ENCODE measurements at regions not wholly inside any gene's neighbourhood (a gene's known extent, or its start where the extent isn't known, plus 50 kb on each side); places are given as distances from the start of the nearest gene placed in this dataset.

GRCh38 chr13:53285896-53286430 is 257.4 kb downstream of the OLFM4 start:
- TF ChIP-seq POLR2A (IDR thresholded peaks at IDR 0.05) (no peak), CTCF (IDR thresholded peaks at IDR 0.05) (no peak), EP300 (IDR thresholded peaks at IDR 0.05) (no peak)

Data from ovary (tissue), 3 donors.